ENCODE measurements at regions not wholly inside any gene's neighbourhood (a gene's known extent, or its start where the extent isn't known, plus 50 kb on each side); places are given as distances from the start of the nearest gene placed in this dataset.

DNA sequence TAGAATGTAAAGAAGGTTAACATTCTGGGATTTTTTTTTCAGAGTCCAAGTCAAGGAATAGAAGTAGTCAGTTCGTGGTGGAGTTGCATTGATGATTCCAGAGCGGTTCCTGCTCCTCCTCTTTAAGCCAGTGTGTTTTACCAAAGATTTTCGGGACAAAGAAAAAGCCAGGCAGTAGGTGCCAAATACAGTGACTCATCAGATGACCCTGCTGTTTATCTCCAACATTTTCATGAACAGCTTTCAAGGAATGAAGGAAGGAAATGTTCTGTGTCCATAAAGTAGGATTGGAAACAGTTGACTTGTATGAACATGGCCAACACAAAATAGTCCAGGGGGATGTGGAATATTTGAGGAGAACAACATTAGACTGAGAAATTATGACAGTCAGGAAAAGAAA lies 142.4 kb upstream of the TMC3 start:
- Histone ChIP-seq H3K4me1 (peaks cover 0 to under 1% (median 0%) of the 10 kb centered on the region in 3 donors), H3K4me3 (no peak overlapping the region), H3K27me3 (no peaks in the 10 kb centered on the region), H3K9me3 (no peaks in the 10 kb centered on the region), H3K36me3 (no peaks in the 10 kb centered on the region), H3K27ac (no peak overlapping the region)
- 71 to 81% methylated on average over 3 of the region's 3 CpGs for WGBS, 2 donors
- ATAC-seq (no peak), FAIRE-seq (no peak), DNase-seq (no peak)
- intact Hi-C loops (cut with DNase I) = no loop called here
- TF ChIP-seq, protein P1, sequence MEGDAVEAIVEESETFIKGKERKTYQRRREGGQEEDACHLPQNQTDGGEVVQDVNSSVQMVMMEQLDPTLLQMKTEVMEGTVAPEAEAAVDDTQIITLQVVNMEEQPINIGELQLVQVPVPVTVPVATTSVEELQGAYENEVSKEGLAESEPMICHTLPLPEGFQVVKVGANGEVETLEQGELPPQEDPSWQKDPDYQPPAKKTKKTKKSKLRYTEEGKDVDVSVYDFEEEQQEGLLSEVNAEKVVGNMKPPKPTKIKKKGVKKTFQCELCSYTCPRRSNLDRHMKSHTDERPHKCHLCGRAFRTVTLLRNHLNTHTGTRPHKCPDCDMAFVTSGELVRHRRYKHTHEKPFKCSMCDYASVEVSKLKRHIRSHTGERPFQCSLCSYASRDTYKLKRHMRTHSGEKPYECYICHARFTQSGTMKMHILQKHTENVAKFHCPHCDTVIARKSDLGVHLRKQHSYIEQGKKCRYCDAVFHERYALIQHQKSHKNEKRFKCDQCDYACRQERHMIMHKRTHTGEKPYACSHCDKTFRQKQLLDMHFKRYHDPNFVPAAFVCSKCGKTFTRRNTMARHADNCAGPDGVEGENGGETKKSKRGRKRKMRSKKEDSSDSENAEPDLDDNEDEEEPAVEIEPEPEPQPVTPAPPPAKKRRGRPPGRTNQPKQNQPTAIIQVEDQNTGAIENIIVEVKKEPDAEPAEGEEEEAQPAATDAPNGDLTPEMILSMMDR (IDR thresholded peaks at IDR 0.05) = no peak

- H3K4me1 ChIP-seq = peaks cover 0 to 5% (median 0%) of the 10 kb centered on the region in 3 donors
- no peaks in the 10 kb centered on the region for H3K36me3 ChIP-seq
- H3K27ac ChIP-seq = no peak overlapping the region
- no peaks in the 10 kb centered on the region for H3K27me3 ChIP-seq
- no peak for DNase-seq
- H3K9me3 ChIP-seq = no peaks in the 10 kb centered on the region
- TF ChIP-seq, protein P1 (IDR thresholded peaks at IDR 0.05) = no peak
- no peak for ATAC-seq
- intact Hi-C loops (cut with DNase I) = no loop called here
- H3K4me3 ChIP-seq = no peak overlapping the region
- no peak for FAIRE-seq
These were observed 142.0 kb upstream of the TMC3 start for GRCh38 chr15:81516012-81516411.

GRCh38 chr15:81514725-81515124 lies 140.7 kb upstream of the TMC3 start:
- no peak for ATAC-seq
- TF ChIP-seq, protein P1 (IDR thresholded peaks at IDR 0.05) = no peak
- Histone ChIP-seq H3K4me1 (peaks cover 0 to 6% (median 0%) of the 10 kb centered on the region in 3 donors), H3K4me3 (no peak overlapping the region), H3K27me3 (no peaks in the 10 kb centered on the region), H3K36me3 (no peaks in the 10 kb centered on the region), H3K9me3 (no peaks in the 10 kb centered on the region), H3K27ac (no peak overlapping the region)
- intact Hi-C loops (cut with DNase I) = no loop called here
- FAIRE-seq = no peak
- no peak for DNase-seq
- 78 to 90% methylated on average over 1 of the region's 1 CpG for WGBS, 2 donors

DNA sequence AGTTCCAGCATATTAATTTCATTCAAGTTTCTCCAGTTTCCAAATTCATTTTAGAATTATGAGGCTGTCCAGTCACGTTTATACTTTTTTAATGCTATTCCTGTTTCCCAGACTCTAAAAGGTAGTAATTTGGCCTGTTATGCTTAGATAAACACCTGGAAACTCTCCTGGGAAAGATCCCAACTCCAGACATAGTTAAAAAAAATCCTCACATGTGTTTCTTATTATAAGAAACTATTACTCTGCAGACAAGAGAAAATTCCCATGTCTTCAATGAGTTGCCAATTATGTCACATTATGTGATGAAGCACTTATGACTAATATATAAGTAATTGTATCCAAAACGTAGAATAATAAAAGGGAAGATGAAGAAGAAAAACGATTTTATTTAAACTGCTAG lies 137.1 kb upstream of the TMC3 start:
- no peak overlapping the region for H3K27ac ChIP-seq
- H3K9me3 ChIP-seq = no peaks in the 10 kb centered on the region
- ATAC-seq (no peak), DNase-seq (no peak), FAIRE-seq (no peak)
- H3K4me3 ChIP-seq = no peak overlapping the region
- no peaks in the 10 kb centered on the region for H3K27me3 ChIP-seq
- intact Hi-C loops (cut with DNase I) = no loop called here
- TF ChIP-seq, protein P1 (IDR thresholded peaks at IDR 0.05) = no peak
- WGBS, 2 donors = 45 to 52% methylated on average over 3 of the region's 3 CpGs
- H3K36me3 ChIP-seq = no peaks in the 10 kb centered on the region
- peaks cover 0 to 6% (median 0%) of the 10 kb centered on the region in 3 donors for H3K4me1 ChIP-seq

DNA sequence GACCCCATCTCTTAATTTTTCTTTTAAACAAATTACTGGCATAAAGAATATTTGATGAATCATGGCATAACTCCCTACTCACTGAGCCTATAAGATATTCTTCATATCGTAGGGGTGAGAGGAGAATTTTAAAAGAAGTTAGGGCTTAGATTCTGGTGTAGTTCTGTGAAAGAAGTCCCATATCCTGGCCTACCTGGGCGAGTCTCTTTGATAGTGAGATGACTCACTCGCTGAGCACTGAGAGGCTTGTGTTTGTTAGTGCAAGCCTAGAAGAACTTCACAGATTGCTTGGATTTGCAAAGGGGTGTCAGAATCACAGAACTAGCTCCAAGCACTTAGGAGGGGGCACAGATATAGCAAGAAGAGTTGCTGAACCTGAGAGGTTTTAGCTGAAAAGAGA lies 133.8 kb upstream of the TMC3 start:
- intact Hi-C loops (cut with DNase I) = no loop called here
- DNase-seq (no peak), FAIRE-seq (no peak), ATAC-seq (no peak)
- H3K4me1 ChIP-seq = peaks cover 0 to 12% (median 0%) of the 10 kb centered on the region in 3 donors
- TF ChIP-seq, protein P1 (IDR thresholded peaks at IDR 0.05) = no peak
- H3K27ac ChIP-seq = no peak overlapping the region
- no peak overlapping the region for H3K4me3 ChIP-seq
- 82 to 83% methylated on average over 3 of the region's 3 CpGs for WGBS, 2 donors
- H3K36me3 ChIP-seq = no peaks in the 10 kb centered on the region
- no peaks in the 10 kb centered on the region for H3K27me3 ChIP-seq
- no peaks in the 10 kb centered on the region for H3K9me3 ChIP-seq
